NOMO-1 (cell line): ENCODE measurements at regions not wholly inside any gene's neighbourhood (a gene's known extent, or its start where the extent isn't known, plus 50 kb on each side); places are given as distances from the start of the nearest gene placed in this dataset.

Experiments
- DNase-seq, 2 experiments: peaks; one replicate each; lab custom pipeline; 2025; ENCODE audit not compliant: unreplicated experiment in 2 of 2; lab: John Stamatoyannopoulos, UW

DNA sequence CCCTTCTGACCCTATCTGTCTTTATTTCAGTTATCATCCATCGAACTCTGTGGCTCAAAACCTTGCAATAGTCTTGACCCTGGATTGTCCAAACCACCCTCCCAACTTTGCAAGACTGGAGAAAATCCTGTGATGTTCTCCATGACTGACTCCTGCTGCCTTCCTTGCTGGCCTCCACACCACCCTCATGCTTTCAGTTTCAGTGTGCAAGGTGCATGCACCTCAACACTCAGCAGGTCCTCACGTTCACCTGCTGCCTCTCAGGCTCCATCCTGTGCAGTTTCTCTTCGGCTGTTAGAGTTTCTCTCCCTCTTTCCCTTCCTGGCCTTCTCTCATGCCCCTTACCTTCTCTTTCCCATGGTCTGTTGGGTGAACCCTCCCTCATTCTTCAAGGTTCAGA is 59.4 kb upstream of the ASIC2 start:
- no peak for DNase-seq

DNA sequence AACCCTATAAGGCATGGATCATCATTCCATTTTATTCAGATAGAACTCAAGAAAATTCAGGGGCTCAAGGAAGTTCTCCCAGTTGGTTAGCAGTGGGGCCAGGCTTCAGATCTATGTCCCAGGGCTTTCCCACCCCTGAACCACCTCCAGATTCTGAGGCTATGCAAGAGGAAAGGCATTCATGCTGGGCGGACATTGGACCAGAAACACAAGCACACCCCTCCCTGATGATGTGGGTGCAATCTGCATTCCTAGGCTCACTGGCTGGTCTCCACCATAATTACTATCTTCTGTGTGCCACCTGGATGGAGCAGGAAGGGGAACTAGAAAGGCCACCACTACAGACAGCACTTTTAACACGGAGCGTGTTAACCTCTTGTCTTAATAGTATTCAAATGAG is 63.2 kb upstream of the ASIC2 start:
- no peak for DNase-seq

DNA sequence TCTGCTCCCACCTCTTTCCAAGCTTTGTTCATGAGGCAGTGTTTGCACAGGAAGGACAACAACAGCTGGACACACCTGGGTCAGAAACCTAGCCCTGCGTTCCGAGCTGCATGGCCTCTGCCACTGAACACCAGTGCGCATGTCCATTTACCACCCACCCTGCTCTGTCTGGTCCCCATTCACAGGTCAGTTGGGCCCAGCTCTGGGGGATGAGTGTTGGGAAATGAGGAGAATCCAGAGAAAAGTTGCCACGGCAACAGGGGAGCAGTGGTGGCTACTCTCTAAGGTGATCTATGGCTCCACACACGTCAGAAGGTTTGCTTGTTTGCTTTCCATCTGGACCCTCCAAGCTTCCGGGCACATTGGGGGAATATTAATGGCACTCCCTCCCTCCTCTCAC is 70.4 kb upstream of the ASIC2 start:
- no peak for DNase-seq

DNA sequence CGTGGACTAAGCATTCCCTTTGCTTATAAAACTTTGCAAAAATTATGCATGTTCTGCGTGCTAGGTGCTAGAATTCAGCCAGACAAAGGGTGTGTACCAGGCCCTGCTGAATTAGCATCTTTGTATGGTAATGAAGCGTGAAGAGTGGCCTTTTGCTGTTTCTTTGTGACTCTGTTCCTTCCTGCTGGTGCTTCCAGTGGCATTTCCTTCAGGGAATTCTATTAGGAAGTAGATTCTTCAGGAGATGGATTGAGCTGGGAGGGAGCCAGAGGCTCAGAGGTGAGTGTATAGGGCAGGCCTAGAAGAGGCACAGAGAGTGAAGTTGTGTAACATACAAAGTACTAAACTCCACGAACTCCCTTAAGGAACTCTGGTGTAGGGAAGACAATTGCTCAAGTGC is 73.9 kb upstream of the ASIC2 start:
- DNase-seq: no peak

DNA sequence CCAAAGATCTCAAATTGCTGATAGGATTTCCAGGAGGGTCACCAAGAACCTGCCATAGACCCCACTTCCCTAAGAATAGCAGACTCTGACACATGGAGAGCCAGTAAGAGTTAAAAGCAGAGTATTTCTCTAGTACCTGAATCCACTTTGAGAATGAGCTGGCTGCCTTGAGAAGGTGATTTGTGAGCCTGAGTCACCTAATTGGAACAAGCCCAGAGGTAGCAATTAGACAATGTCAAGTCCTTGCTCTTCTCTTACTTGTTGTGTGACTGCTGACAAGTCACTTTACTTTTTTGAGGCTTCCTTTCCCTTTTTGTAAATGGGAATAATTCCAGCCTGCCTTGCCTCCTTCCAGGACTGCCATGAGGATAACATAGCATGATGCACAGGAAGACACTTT is 76.1 kb upstream of the ASIC2 start:
- no peak for DNase-seq

DNA sequence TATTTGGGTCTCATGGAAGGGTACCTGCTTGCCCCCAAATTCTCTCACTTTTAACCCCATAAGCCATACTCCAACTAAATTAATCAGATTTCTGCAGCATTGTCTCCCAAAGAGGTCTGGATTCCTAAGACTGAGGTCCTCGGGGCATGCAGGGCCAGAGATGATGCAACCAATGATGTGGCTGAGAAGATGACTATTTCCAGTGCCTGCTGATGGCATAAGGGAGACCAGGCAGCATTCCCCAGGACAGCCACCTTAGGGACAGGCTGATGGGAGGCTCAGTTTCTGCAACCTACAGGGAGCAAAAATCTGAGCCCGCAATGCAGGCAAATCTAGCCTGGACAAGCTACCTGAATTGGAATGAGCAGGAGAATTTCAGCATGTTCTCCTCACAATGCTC is 76.8 kb upstream of the ASIC2 start:
- DNase-seq: no peak

DNA sequence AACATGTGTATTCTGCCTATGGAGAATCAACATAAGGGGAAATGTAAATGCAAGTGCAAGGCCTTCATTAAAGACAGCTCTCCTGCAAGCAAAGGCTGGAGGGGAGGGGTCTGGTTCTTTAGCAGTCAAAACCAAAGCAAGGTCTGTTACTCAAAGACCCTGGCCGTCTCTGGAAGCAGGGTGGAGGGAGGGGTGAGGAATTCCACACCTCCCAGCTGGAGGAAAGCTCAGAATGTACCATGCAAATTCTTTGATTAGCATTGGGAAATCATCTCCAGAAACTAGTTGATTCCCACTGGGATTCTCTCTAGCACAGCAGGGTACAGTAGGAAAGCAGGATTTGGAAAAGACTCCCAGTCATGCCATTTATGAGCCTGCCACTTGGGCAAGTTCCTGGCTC is 77.3 kb upstream of the ASIC2 start:
- no peak for DNase-seq

DNA sequence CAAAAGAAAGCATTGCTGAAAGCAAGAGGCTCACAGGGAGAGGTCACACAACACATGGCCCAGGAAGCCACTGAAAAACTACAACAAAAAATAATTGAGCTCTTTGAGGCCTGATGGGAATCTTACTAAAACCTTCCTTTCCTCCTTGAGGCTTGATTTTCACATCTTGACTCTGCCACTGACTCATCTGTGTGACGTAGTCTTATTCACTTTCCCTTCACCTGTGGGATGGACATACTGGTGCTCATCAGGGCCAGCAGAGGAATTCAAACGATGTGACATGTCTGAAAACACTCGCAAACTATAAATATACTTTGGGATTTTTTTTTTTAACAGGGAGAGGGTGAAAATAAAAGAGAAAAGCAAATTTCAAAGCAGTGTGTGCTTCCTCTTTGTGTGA is 78.3 kb upstream of the ASIC2 start:
- no peak for DNase-seq

DNA sequence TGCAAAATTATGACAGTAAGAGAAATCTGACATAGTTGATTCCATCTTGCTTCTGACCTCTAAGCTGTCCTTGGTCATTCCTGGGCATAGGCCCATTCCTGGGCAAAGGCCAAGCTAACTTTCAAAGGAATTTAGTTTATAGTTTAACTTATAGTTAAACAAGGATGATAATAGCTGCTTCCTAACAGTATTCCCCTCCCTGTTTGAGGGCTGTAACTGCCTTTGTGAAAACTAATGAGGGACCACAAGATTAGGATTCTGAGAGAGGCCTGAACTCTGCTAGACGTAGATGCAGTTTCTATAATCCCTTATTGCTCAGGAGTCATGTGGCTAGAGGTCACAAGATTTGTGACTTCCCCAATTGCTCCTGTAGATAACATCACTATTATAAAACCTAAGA is 80.2 kb upstream of the ASIC2 start:
- DNase-seq: peak; percentile 22 to 29

DNA sequence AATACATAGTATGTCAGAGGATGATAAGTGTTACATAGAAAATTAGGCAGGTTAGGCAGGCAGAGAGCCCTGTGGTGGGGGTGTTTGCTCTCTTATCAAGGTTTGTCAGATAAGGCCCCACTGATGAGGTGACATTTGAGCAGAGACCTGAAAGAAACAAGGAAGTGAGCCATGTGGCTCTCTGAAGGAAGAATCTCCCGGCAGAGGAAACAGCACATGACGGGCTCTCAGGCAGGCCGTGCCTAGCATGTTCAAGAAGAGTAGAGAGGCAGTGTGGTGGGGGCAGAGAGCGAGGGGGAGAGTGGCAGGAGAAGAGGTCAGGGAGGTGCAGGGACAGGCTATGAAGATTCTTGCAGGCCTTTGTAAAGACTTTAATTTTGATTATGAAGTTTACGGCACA is 82.0 kb upstream of the ASIC2 start:
- DNase-seq: peak in 1 of 2 experiments; percentile 7

DNA sequence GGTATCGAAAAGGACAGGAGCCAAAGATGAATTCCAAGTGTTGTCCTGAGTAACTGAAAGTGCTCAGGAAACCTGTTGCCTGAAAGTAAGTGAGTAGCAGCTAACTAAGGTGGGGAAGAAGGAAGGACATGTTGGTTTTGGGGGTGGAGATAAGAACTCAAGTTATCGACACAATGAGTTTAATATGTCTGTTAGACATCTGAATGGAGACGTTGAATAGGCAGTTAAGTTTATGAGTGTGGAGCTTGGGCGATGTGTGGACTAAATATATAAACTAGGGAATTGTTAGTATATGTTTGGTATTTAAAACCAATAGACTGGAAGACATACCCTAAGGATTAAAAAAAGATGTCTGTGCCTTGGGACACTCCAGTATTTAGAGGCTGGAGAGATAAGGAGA is 82.7 kb upstream of the ASIC2 start:
- DNase-seq: no peak

DNA sequence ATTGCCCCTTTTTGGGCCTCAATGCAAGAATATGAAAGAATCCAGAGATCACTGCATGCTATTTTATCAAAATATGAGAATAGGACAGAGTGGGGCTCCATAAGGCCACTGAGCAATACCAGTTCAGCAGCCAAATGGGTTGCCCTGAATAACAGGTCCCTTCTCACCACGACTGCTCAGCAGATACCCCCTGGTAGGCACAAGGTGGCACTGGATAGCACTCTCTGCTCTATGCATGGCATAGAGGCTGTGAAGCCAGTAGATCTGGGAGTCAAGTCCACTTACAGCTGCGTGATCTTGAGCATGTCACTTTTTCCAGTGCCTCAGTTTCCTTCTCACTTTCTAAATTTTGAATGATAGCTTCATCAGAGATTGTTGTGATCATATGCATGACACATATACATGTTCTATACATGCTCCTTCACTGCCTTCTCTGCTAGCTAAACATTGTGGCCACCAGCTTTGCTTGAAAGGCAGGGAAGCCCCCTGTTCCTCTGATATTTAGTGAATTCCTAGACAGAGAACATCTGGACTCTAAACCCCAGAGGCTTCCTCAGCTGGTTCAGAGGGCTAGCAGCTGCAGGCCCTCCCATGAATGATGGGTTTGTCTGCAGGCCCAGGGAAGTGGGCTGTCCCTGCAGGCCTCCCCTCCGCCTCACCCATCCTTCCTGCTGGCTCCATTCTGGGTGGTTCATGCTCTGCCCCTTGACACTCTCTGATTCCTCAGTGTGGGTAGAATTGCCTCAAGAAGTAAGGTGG is 84.9 kb upstream of the ASIC2 start:
- DNase-seq: no peak

DNA sequence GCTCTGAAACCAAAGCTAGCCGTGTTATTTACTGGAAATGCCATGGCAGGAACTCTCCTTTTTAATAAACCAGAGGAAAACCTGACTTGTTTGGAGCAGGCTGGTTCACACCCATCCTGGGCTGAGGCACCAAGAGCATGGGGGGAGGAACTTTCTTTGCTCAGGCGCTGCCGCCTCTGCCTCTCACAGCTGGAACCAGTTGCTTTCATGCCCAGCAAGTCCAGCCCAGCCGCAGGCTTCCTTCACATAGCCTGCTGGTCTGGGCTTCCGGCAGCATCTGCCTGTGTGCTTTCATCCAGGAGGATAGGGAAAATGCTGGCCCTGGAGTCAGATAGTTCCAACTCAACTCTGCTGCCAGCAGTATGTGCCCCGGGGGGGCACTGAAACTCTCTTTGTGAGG is 88.1 kb upstream of the ASIC2 start:
- no peak for DNase-seq

DNA sequence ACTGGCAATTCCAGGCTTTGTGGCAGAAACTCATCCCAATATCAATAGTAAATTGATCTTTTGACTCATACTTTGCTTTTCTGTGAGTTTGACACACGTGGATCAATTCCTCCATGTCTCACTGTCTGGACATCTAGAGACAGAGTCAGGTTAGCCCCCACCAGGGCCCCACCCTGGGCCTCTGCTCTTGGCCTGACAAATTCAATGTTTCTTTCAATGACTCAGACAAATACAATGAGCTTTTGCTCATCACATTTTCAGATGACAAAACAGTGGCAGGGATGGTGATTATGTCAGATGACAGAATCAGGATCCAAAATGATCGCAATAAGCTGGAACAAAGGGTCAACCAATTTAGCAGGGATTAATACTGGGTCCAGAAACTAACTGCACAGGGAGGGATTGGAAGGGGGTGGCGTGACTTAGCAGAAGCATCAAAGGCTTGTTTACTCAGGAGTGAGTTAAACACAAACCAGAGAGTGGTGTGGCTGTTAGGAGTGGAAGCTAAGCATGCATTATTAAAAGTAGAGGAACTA is 90.5 kb upstream of the ASIC2 start:
- DNase-seq: no peak

DNA sequence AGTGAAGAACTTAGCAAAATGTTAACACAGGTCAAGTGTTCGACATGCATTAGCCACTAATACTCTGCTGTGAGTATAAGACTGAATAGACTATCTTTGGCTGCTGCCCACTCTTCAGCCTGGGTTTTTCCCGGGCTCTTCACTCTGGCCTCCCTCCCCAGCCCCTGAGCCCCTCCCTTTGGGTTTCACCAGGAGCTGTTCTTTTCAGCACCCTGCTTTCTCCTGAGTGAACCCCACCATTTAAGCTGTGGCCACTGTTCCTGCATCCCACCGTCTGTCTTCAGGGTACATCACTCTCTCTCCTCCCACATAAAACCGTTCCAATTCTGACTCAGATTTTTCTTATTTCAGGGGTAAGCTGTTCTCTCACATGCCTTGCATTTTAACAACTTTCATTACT is 92.0 kb upstream of the ASIC2 start:
- no peak for DNase-seq

DNA sequence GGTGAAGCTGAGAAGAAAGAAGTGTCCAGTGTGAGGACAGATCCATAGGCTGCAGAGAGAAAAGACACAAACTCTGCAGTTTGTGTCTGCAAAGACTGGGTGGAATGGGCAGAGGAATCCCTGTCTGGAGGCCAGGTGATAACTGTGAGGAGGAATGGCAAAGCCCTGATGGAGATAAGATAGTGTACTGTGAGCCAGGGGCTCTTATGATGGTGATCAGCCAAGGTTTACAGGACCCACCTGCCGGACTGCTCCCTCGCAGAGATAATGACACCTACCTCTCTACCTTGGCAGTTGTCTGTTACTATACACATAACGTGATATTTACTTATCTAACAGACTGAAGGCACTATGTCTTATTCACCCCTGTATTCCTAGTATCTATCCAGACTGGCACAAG is 92.6 kb upstream of the ASIC2 start:
- DNase-seq: no peak

DNA sequence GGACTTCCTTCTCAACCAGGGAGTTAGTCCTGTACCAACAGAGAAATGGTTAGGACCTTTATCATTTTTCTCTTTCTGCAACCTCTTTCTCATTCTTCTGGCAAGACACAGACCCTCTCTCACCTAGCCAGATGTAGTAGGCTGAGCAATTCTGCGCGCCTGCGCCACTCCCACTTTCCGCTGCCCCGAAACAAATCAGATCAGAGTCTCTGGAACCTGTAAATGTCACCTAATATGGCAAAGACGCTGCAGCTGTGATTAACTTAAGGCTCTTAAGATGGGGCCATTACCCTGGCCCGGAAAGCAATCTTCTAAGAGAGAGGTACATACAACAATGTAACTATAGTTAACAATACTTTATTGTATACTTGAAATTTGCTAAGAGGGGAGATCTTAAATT is 94.3 kb upstream of the ASIC2 start:
- no peak for DNase-seq

DNA sequence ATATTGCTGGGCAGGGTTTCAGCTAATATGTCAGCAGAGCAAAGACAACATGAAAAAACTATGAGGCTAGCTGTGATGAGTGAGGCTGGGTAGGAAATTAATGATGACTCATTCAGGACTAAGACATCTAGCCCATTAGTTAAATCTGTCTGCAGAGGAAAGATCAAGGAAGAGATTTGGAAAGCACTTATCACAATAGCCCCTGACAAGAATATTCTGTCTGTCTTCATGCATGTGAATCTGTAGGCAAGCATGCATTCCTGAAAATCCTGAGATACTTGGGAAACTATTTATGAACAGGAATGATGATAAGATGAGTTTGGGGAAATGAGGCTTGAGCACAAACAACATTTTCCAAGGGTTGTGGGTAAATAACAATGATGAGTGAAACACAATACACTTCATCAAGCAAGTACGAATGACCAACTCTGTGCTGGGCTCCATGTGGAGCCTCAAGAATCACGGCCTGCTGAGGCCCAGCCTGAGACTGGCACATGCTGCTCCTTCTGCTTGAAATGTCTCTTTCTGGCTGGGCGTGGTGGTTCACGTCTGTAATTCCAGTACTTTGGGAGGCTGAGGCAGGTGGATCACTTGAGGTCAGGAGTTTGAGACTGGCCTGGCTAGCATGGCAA is 96.5 kb upstream of the ASIC2 start:
- no peak for DNase-seq

DNA sequence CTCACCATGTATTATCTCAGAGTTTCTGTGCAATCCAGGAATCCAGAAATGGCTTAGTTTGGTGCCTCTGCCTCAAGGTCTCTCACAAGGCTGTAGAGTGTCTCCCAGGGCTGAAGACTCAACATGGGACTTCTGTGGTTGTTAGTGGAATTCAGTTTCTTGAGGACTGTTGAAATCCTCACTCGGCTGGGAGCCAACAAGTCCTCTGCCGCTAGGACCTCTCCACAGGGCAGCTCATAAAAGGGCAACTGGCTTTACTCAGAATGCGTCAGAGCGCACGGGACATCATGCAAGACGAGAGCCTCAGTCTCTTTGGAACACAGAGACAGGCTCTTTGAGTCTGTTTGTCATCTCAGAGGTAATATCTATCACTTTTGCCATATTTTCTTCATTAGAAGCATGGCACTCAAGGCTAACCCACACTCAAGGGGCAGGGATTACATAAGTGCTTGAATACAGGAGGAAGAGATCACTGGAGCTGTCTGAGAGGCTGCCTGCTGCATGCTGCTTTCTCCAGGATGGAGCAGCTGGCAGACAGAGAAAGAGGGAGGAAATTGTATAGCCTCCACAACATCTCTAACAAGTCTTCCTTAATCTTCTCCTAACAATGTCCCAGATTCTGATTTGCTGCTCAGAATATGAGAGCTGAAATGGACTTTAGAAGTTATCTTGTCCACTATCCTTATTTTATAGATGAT is 97.5 kb upstream of the ASIC2 start:
- no peak for DNase-seq

DNA sequence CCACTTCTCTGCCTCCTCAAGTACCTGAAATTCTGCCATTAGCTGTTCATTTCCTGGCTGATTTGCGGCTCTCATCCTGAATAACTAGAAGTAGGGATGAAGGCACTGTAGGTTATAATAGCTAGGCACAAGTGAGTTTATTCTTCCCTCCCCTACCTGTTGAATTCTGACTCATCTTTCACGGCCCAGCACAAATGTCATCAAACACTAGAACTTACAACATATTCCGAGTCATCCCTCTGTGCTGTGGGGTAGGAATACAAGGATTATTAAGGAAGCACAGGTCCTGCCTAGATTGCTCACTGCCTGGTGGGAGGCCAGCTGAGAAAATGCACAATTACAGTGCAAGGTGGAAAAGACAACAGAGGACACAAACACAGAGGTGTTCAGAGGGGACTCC is 103.7 kb upstream of the ASIC2 start:
- no peak for DNase-seq

DNA sequence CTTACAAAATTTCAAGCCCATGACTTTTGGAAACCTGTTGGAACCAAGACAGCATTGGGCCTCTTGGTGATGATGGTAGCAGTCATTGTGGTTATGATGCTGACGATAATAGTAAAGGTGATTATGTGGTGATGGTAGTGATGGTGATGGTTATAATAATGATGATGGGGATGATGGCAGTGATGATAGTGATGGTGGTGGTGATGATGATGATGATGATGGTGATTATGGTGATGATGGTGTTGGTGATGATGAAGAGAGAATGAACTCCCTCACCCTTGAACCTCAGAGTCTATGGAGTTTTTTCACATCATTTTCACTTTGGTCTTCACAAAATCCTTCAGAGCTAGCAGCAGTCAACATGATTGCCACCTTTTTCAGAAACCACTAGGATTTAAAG is 105.3 kb upstream of the ASIC2 start:
- DNase-seq: no peak

DNA sequence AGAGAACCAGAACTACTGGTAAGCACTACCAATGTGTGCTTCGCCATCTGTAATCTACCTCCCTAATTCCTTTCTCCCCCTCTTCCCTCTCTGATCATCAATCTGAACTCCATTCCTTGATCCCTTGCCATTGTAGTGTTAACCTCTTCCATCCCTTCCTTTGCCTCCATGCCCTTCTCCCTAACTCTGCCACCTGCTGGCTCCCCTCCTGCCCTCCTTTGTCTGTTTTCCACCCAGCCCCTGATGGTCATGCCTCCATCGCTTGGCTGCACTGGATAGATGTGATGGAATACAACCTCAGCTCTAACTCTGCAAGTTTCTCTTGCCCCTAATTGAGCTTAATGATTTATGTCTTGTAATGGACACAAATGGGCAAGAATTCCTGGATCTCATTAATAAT is 108.2 kb upstream of the ASIC2 start:
- DNase-seq: no peak
